Neural cell (in vitro differentiated cells): ENCODE measurements at regions not wholly inside any gene's neighbourhood (a gene's known extent, or its start where the extent isn't known, plus 50 kb on each side); places are given as distances from the start of the nearest gene placed in this dataset.

Experiments used
- EP300 ChIP-seq: fragments of 450-650 bp; conservative IDR thresholded peaks from 2 replicates; pipeline ENCODE4 v1.6.1; 2014; ENCODE audit warnings: antibody characterized with exemption, mild to moderate bottlenecking, moderate library complexity; ENCODE audit not compliant: poor library complexity, severe bottlenecking
- EZH2 ChIP-seq: fragments of 200-600, 300-800 bp; shearing (Covaris generic), sonication (generic); IDR thresholded peaks from 2 replicates; pipeline ENCODE4 v1.6.1; 2014; ENCODE audit warnings: antibody characterized with exemption, low read length, borderline replicate concordance, mild to moderate bottlenecking; ENCODE audit not compliant: insufficient read depth, poor library complexity, severe bottlenecking
- TF ChIP-seq, protein P1 (sequence below): fragments of 450-650 bp; IDR thresholded peaks from 2 replicates; pipeline ENCODE4 v1.5.1; 2014; ENCODE audit warnings: antibody characterized with exemption, mild to moderate bottlenecking, moderate library complexity; ENCODE audit not compliant: poor library complexity, severe bottlenecking

DNA sequence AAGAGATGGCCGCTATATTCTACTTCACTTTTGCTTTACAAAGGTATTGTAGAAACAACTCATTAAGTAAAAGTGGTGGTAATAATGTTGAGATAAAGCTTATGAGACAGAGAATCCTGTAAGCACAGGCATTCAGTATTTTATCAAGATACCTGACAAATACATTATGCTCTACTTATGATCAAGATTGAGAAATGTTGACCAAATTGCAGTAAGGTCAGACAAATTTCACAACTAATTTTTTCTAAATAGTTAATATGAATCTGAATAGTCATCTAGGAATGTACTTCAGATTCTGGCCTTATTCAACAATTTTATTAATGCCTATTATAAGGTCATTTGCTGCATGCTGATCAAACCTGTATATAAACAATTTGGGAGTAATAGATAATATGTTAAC is 95.1 kb upstream of the MBNL1 start:
- TF ChIP-seq, protein P1, sequence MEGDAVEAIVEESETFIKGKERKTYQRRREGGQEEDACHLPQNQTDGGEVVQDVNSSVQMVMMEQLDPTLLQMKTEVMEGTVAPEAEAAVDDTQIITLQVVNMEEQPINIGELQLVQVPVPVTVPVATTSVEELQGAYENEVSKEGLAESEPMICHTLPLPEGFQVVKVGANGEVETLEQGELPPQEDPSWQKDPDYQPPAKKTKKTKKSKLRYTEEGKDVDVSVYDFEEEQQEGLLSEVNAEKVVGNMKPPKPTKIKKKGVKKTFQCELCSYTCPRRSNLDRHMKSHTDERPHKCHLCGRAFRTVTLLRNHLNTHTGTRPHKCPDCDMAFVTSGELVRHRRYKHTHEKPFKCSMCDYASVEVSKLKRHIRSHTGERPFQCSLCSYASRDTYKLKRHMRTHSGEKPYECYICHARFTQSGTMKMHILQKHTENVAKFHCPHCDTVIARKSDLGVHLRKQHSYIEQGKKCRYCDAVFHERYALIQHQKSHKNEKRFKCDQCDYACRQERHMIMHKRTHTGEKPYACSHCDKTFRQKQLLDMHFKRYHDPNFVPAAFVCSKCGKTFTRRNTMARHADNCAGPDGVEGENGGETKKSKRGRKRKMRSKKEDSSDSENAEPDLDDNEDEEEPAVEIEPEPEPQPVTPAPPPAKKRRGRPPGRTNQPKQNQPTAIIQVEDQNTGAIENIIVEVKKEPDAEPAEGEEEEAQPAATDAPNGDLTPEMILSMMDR = no peak
- TF ChIP-seq EP300 (no peak), EZH2 (no peak)
